GM12874 (cell line): ENCODE measurements at regions not wholly inside any gene's neighbourhood (a gene's known extent, or its start where the extent isn't known, plus 50 kb on each side); places are given as distances from the start of the nearest gene placed in this dataset.
A peak's percentile ranks its signal among the peaks of the same experiment; 100 is the strongest.

Source experiments
- TF ChIP-seq, protein P1 (sequence below): IDR thresholded peaks from 2 replicates; pipeline ENCODE4 v1.5.1; 2011; ENCODE audit warnings: low read depth, mild to moderate bottlenecking, control low read depth, low read length, moderate library complexity; ENCODE audit not compliant: insufficient read depth

DNA sequence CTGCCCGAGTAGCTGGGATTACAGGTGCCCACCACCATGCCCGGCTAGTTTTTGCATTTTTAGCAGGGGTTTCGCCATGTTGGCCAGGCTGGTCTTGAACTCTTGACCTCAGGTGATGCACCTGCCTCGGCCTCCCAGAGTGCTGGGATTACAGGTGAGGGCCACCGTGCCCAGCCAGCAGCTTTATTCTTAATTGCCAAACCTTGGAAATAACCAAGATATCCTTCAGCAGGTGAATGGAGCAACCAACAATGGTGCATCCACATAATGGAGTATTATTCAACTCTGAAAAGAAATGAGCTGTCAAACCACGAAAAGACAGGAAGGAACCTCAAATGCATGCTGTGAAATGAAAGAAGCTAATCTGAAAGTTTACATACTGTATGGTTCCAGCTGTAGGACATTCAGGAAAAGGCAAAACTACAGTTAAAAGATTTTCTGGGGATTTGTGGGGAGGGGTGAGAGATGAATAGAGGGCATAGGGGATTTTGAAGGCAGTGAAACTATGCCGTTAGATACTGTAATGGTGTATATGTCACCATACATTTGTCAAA lies 118.8 kb upstream of the CCND2 start:
- TF ChIP-seq, protein P1, sequence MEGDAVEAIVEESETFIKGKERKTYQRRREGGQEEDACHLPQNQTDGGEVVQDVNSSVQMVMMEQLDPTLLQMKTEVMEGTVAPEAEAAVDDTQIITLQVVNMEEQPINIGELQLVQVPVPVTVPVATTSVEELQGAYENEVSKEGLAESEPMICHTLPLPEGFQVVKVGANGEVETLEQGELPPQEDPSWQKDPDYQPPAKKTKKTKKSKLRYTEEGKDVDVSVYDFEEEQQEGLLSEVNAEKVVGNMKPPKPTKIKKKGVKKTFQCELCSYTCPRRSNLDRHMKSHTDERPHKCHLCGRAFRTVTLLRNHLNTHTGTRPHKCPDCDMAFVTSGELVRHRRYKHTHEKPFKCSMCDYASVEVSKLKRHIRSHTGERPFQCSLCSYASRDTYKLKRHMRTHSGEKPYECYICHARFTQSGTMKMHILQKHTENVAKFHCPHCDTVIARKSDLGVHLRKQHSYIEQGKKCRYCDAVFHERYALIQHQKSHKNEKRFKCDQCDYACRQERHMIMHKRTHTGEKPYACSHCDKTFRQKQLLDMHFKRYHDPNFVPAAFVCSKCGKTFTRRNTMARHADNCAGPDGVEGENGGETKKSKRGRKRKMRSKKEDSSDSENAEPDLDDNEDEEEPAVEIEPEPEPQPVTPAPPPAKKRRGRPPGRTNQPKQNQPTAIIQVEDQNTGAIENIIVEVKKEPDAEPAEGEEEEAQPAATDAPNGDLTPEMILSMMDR, result no peak

DNA sequence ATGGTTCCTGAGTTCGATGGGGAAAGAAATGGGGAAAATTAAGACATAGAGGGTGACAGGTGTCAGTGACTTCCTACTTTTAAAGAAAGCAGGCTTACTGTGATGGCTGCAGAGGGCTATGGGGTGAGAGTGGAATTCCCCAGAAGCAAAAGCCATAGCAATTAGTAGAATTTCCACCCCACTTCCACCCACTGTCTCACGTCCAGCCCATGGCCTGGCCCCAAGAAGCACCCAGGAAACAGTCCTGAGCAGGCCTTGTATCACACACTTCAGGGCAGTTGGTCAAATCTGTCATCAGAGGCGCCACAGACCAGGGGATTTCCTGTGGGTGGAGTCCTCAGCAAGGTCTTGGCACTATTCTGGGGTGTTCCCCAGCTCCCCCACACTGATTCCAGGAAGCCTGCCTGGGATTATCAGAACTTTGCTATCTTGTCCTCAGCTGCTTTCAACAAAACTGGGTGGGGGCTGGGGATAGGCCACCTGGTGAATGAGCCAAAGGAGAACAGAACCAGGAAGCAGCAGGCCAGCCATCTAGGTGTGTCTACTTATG lies 120.1 kb upstream of the CCND2 start:
- TF ChIP-seq, protein P1, result peak; percentile 10; the same call in 1 of the 2 replicates

DNA sequence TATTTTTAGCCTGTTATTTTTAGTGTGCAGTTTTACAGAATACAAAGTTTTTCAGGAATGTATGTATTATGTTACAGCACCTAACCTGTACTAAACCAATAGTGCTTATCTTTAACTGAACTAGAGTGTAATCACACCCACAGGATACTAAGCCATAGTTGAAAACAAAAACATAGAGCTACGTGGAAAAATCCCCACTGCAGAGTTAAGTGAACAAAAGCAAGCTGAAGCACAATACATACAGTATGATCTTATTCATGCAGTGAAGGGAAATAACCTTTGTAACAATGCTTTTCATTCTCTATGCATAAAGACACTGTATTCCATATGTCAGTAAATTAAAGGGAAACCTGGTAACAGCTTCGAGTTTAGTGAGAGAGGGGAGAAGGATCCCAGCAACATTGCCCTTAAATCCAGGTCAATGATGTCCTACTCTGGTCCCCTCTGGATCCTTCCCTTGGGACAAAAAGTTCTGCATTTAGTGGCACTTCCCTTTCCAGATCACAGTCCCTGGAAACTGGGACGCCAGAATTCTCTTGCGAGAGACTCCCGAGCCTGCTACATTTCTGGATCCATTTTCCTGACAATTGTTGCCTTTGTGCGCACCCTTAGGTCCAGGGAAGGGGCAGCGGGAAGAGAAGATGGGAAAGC lies 121.3 kb upstream of the CCND2 start:
- TF ChIP-seq, protein P1, result no peak

DNA sequence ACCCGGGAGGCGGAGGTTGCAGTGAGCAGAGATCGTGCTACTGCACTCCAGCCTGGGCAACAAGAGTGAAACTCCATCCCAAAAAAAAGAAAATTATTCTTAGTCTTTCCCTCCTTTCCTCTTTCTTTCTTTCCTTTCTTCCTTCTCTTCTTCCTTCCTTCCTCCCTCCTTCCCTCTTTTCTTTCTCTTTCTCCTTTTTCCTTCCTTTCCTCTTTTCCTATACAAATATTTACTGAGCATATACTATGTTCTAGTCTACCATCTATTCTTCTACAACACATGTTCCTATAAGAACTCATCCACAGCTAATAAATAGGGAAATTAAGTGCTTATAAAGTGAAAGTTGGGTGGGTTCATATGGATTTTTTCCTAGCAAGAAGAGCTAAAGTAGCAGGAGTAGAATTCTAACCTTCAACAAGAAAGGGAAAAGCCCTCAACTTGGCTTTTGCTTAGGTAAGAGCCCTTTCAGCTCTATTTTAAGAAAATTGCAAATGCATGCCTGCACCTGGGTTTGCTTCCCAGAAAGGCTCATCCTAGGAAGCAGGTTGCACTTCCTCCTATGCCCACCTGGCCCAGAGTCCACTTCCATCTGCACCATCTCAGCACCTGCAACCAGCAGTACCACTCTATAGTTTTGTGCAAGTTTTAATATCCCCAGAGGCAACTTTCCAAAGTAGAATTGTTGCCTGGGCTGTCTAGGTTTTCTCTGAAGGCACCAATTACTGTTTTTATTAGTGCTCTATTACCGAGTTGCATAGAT lies 122.0 kb upstream of the CCND2 start:
- TF ChIP-seq, protein P1, result no peak

DNA sequence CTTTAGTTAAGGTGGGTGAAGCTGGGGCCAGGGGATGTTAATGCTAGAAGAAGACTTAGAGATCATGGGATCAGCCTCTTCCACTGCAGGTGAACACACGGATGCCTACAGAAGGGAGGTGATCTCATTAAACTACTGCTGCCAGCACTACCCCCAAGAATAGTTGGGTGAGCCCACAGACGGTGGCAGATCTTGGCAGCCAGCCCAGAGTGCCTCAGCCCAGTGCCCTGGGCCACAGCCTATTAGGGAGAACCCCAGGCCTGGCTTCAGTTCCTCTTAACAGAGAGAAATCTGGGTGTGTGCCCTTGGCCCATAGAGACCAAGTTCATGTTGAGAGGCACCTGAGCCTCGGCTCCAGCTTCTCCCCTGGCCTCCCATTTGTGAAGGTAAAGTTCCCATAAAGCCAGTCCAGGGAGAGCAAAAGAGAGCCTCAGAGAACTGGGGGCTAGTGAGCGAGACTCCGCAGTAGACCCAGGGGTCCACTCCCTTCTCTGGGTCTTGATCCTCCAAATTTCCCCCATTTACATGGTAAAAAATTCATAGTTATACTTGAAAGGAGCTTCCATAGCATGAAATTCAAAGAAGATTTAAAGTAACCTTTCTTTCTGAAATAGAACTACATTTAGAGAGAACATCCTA lies 125.0 kb upstream of the CCND2 start:
- TF ChIP-seq, protein P1, result no peak

DNA sequence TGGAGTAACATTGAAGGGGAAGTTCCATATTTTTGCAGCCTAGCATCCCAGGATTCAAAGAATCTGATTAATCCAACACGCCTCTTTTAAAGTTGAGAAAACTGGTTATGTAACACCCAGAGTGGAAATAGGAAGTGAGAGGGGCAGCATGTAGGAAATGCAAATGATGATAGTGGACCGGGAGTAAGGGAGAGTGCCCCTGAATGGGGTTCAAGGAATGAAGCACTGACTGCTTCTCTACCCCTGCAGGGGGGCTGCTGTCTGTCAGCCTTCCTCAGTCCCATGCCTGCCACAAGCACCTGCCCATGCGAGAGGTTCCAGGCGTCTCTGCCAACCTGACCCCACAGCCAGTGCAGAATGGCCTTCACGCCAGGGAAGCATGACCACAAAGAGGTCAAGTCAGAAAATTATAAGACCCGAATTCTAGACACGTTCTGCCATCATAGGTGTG lies 126.5 kb upstream of the CCND2 start:
- TF ChIP-seq, protein P1, result no peak
